Type B pancreatic cell (in vitro differentiated cells): ENCODE measurements at regions not wholly inside any gene's neighbourhood (a gene's known extent, or its start where the extent isn't known, plus 50 kb on each side); places are given as distances from the start of the nearest gene placed in this dataset.
"Not testable (repeated sequence)": the region's sequence is repeated elsewhere in the genome, so short reads cannot be mapped to it uniquely, and the experiment has no call there.

ENCODE experiments used
- DNase-seq: peaks from one replicate; pipeline ENCODE4 v3.0.0; 2021; ENCODE audit warnings: mixed read lengths; ENCODE audit not compliant: unreplicated experiment; ENCODE audit errors: extremely low spot score
- H3K27ac Mint-ChIP-seq: 2 replicates; pipeline ENCODE4 v1.8.0; 2021; ENCODE audit warnings: mild to moderate bottlenecking, mixed read lengths
- H3K27me3 Mint-ChIP-seq: 2 replicates; pipeline ENCODE4 v1.8.0; 2021; ENCODE audit warnings: mixed read lengths
- H3K36me3 Mint-ChIP-seq: 2 replicates; pipeline ENCODE4 v1.8.0; 2021; ENCODE audit warnings: mixed read lengths
- H3K4me1 Mint-ChIP-seq: one replicate; pipeline ENCODE4 v1.8.0; 2021; ENCODE audit warnings: mixed read lengths; ENCODE audit not compliant: unreplicated experiment
- H3K4me3 Mint-ChIP-seq: 2 replicates; pipeline ENCODE4 v1.8.0; 2021; ENCODE audit warnings: mild to moderate bottlenecking, mixed read lengths
- H3K9me3 Mint-ChIP-seq: 2 replicates; pipeline ENCODE4 v1.8.0; 2021; ENCODE audit warnings: mixed read lengths
- TF ChIP-seq, protein P1 (sequence below): fragments of 200-600 bp; sonication (generic); conservative IDR thresholded peaks from 2 replicates; pipeline ENCODE4 v1.5.0; 2021; ENCODE audit warnings: antibody characterized with exemption, mild to moderate bottlenecking

DNA sequence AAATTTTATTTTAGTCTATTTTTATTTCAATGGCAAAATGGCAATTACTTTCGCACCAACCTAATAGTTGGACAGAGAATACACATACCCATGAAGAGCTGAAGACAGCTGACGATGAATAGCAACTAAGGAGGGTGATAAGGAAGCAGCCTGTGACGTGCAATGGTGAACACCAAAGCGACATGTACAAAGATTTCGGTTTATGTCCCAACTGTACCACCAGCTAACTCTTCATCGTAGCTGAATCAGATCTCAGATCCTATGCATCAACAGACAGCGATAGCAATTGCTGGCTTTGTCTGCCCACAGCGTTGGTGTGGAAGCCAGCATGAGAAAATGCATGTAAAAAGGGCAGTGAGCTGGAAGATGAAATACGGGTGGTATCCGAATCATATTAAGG lies 130.6 kb upstream of the ANKH start:
- Mint-ChIP-seq H3K4me1 (no peaks in the 10 kb centered on the region), H3K27me3 (peaks cover 9% of the 10 kb centered on the region), H3K36me3 (peaks cover 4% of the 10 kb centered on the region), H3K4me3 (no peak overlapping the region), H3K27ac (no peak overlapping the region), H3K9me3 (peaks cover 14% of the 10 kb centered on the region)
- DNase-seq = no peak
- TF ChIP-seq, protein P1, sequence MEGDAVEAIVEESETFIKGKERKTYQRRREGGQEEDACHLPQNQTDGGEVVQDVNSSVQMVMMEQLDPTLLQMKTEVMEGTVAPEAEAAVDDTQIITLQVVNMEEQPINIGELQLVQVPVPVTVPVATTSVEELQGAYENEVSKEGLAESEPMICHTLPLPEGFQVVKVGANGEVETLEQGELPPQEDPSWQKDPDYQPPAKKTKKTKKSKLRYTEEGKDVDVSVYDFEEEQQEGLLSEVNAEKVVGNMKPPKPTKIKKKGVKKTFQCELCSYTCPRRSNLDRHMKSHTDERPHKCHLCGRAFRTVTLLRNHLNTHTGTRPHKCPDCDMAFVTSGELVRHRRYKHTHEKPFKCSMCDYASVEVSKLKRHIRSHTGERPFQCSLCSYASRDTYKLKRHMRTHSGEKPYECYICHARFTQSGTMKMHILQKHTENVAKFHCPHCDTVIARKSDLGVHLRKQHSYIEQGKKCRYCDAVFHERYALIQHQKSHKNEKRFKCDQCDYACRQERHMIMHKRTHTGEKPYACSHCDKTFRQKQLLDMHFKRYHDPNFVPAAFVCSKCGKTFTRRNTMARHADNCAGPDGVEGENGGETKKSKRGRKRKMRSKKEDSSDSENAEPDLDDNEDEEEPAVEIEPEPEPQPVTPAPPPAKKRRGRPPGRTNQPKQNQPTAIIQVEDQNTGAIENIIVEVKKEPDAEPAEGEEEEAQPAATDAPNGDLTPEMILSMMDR = no peak

DNA sequence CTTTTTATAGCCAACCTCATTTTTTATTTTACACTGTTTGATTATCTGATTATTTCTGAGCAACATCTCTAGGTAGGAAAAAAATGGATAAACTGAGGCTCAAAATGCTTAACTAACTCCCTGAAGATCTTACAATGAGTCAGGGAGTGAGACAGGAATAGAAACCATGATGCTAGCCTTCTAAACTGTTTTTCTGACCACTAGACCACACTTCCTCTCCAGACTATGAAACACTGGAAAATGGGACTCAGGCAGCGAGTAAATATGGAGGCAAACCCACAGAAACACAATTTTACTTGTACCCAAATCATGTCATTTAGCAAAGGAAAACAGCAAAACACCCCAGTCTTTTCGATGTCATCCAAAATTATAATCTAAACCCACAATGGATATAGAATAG lies 129.9 kb upstream of the ANKH start:
- TF ChIP-seq, protein P1 = no peak

DNA sequence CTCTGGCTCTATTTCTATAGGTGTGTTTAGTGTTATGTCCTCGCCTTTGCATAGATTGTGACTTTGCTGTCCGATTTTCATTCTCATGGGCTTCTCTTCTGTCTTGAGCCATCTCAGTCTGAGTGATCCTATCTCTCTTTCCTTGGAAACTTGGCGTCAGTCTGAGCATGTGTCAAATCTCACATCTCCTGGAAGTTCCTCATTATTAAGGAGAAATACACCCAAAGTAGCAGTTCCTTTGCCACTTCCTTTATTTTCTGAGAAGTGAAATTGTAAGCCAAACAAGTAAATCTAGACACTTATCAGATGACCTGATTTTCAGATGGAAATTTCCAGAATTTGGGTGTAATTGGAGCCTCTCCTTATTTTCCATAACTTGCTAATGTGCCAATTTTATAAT lies 126.9 kb upstream of the ANKH start:
- H3K4me1 Mint-ChIP-seq = no peaks in the 10 kb centered on the region
- H3K27ac Mint-ChIP-seq = no peak overlapping the region
- peaks cover 14% of the 10 kb centered on the region for H3K9me3 Mint-ChIP-seq
- H3K27me3 Mint-ChIP-seq = no peaks in the 10 kb centered on the region
- no peak overlapping the region for H3K4me3 Mint-ChIP-seq
- TF ChIP-seq, protein P1 = no peak
- H3K36me3 Mint-ChIP-seq = peaks cover 4% of the 10 kb centered on the region
- no peak for DNase-seq

More for the DNA sequence above, 129.9 kb upstream of the ANKH start:
- no peak for DNase-seq
- H3K27me3 Mint-ChIP-seq = peaks cover 7% of the 10 kb centered on the region
- peaks cover 14% of the 10 kb centered on the region for H3K9me3 Mint-ChIP-seq
- H3K36me3 Mint-ChIP-seq = peaks cover 4% of the 10 kb centered on the region
- H3K27ac Mint-ChIP-seq = no peak overlapping the region
- H3K4me3 Mint-ChIP-seq = no peak overlapping the region
- no peaks in the 10 kb centered on the region for H3K4me1 Mint-ChIP-seq

DNA sequence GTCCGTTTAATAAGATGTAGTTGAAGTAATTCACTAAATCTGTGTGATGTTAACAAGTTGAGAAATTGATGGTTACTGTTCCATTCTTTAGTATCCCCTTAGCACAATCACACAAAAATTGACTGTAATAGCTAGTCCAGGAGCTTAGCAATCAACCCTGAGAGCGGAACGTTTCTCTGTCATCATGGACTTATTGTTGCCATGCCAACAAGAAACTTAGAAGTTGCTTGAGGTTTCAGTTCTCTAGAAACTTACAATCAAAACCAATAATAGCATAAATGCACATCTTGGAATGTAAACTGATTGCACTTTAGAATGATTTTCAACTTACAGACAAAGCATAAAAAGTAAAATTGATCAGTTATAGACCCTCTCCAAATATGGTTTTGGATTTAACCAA lies 125.4 kb upstream of the ANKH start:
- Mint-ChIP-seq H3K36me3 (peaks cover 4% of the 10 kb centered on the region), H3K27me3 (no peaks in the 10 kb centered on the region)

DNA sequence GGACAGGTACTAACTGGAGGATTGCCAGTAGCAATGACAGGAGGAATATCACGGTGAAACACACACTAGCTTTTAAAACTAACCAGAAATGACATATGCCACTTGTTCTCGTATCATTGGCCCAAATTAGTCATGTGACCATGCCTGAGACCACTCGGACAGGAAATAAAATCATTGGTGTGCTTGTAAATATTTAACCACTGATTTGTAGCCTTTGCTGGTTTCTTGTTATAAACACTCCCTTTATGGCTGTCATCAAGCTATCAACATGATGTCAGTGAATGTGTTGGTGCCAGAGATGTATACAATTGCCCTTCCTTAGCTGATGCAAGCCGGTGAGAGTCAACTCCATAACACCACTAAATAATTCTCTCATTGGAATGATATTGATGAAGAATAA lies 123.7 kb upstream of the ANKH start:
- H3K27me3 Mint-ChIP-seq = no peaks in the 10 kb centered on the region
- peaks cover 14% of the 10 kb centered on the region for H3K9me3 Mint-ChIP-seq
- H3K4me1 Mint-ChIP-seq = no peaks in the 10 kb centered on the region
- no peak overlapping the region for H3K27ac Mint-ChIP-seq
- no peak overlapping the region for H3K4me3 Mint-ChIP-seq
- DNase-seq = no peak
- TF ChIP-seq, protein P1 = no peak
- peaks cover 4% of the 10 kb centered on the region for H3K36me3 Mint-ChIP-seq

More for the DNA sequence above, 125.4 kb upstream of the ANKH start:
- TF ChIP-seq, protein P1 = no peak
- Mint-ChIP-seq H3K27ac (no peak overlapping the region), H3K4me3 (no peak overlapping the region), H3K9me3 (peaks cover 14% of the 10 kb centered on the region), H3K4me1 (no peaks in the 10 kb centered on the region)
- DNase-seq = no peak

DNA sequence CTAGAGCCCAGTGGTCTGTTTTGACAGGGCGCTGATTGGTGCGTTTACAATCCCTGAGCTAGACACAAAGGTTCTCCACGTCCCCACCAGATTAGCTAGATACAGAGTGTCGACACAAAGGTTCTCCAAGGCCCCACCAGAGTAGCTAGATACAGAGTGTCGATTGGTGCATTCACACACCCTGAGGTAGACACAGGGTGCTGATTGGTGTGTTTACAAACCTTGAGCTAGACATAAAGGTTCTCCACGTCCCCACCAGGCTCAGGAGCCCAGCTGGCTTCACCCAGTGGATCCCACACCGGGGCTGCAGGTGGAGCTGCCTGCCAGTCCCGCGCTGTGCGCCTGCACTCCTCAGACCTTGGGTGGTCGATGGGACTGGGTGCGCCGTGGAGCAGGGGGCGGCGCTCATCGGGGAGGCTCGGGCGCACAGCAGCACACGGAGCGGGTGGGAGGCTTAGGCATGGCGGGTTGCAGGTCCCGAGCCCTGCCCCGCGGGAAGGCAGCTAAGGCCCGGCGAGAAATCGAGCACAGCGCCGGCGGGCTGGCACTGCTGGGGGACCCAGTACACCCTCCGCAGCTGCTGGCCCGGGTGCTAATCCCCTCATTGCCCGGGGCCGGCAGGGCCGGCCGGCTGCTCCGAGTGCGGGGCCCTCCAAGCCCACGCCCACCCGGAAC lies 122.0 kb upstream of the ANKH start:
- H3K4me1 Mint-ChIP-seq, DNase-seq, H3K9me3 Mint-ChIP-seq, H3K27ac Mint-ChIP-seq, H3K4me3 Mint-ChIP-seq, H3K36me3 Mint-ChIP-seq, H3K27me3 Mint-ChIP-seq: not testable (repeated sequence)

DNA sequence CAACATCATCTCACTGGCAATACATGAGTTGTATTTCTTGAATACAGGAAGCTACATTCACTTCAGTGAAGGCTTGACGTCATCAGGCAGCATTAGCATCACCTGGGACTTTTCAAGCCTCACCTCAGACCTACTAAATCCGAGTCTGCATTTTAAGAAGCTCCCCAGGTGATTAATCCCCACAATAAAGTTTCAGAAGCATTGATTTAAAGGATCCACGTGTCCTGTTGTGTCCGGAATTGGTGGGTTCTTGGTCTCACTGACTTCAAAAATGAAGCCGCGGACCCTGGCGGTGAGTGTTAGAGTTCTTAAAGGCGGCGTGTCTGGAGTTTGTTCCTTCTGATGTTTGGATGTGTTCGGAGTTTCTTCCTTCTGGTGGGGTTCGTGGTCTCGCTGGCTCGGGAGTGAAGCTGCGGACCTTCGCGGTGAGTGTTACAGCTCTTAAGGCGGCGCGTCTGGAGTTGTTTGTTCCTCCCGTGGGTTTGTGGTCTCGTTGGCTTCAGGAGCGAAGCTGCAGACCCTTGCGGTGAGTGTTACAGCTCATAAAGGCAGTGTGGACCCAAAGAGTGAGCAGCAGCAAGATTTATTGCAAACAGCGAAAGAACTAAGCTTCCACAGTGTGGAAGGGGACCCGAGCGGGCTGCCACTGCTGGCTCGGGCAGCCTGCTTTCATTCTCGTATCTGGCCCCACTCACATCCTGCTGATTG lies 121.3 kb upstream of the ANKH start:
- not testable (repeated sequence) for H3K9me3 Mint-ChIP-seq, H3K36me3 Mint-ChIP-seq, DNase-seq, H3K4me1 Mint-ChIP-seq, H3K27me3 Mint-ChIP-seq, H3K4me3 Mint-ChIP-seq, H3K27ac Mint-ChIP-seq
